ENCODE measurements at regions not wholly inside any gene's neighbourhood (a gene's known extent, or its start where the extent isn't known, plus 50 kb on each side); places are given as distances from the start of the nearest gene placed in this dataset.
"Not testable (repeated sequence)": the region's sequence is repeated elsewhere in the genome, so short reads cannot be mapped to it uniquely, and the experiment has no call there.

GRCh38 chr5:18003312-18003711 is 369.1 kb downstream of the TAF11L14 start:
- no peak for DNase-seq (ENCODE audit: extremely low spot score)
- POLR2A ChIA-PET, result no interaction called here
- no peak for TF ChIP-seq CTCF (IDR thresholded peaks at IDR 0.05; ENCODE audit: control extremely low read depth, extremely low read depth, low read depth, missing control alignments)
- CTCF ChIA-PET, result no interaction called here

- no peak for DNase-seq (ENCODE audit: extremely low spot score)
- ChIA-PET CTCF (no interaction called here), POLR2A (no interaction called here)
- TF ChIP-seq CTCF (IDR thresholded peaks at IDR 0.05; ENCODE audit: control extremely low read depth, extremely low read depth, low read depth, missing control alignments), result no peak
Observed at GRCh38 chr5:18003784-18004183, 369.5 kb downstream of the TAF11L14 start.

GRCh38 chr5:18006235-18006634 is 372.0 kb downstream of the TAF11L14 start:
- CTCF ChIA-PET; POLR2A ChIA-PET; DNase-seq (ENCODE audit: extremely low spot score): not testable (repeated sequence)

GRCh38 chr5:18008940-18009339 is 374.7 kb downstream of the TAF11L14 start:
- ChIA-PET CTCF (no interaction called here), POLR2A (no interaction called here)
- no peak for TF ChIP-seq CTCF (IDR thresholded peaks at IDR 0.05; ENCODE audit: control extremely low read depth, extremely low read depth, low read depth, missing control alignments)
- no peak for DNase-seq (ENCODE audit: extremely low spot score)

GRCh38 chr5:18010053-18010452 is 375.8 kb downstream of the TAF11L14 start:
- CTCF ChIA-PET, result no interaction called here
- no peak for DNase-seq (ENCODE audit: extremely low spot score)
- POLR2A ChIA-PET, result no interaction called here
- TF ChIP-seq CTCF (IDR thresholded peaks at IDR 0.05; ENCODE audit: control extremely low read depth, extremely low read depth, low read depth, missing control alignments), result no peak

- ChIA-PET CTCF (no interaction called here), POLR2A (no interaction called here)
- no peak for TF ChIP-seq CTCF (IDR thresholded peaks at IDR 0.05; ENCODE audit: control extremely low read depth, extremely low read depth, low read depth, missing control alignments)
- DNase-seq (ENCODE audit: extremely low spot score), result no peak
Observed at GRCh38 chr5:18018472-18018871, 384.2 kb downstream of the TAF11L14 start.

- TF ChIP-seq CTCF (IDR thresholded peaks at IDR 0.05; ENCODE audit: control extremely low read depth, extremely low read depth, low read depth, missing control alignments), result no peak
- ChIA-PET CTCF (no interaction called here), POLR2A (no interaction called here)
- no peak for DNase-seq (ENCODE audit: extremely low spot score)
Observed at GRCh38 chr5:18023275-18023674, 389.0 kb downstream of the TAF11L14 start.
